Calu3 (cell line): ENCODE measurements at regions not wholly inside any gene's neighbourhood (a gene's known extent, or its start where the extent isn't known, plus 50 kb on each side); places are given as distances from the start of the nearest gene placed in this dataset.

ENCODE experiments used
- BruUV-seq: library from RNA; stranded (reverse); fragments of 400-500 nt; replicated peaks from 2 replicates; lab custom pipeline; 2021; lab: Mats Ljungman, UMichigan
- CTCF ChIA-PET: fragments of 300-600 bp; sonication (Branson Sonifier 250); formaldehyde crosslinking; loops from one replicate; lab custom pipeline; 2022; ENCODE audit warnings: antibody characterized with exemption; lab: Charles Lee
- DNase-seq: peaks from one replicate; pipeline ENCODE4 v3.0.0; 2022
- H3K27ac Mint-ChIP-seq: one replicate; pipeline ENCODE4 v1.8.0; 2022; ENCODE audit warnings: mixed read lengths; ENCODE audit not compliant: unreplicated experiment
- H3K27me3 Mint-ChIP-seq: one replicate; pipeline ENCODE4 v1.8.0; 2022; ENCODE audit warnings: mixed read lengths; ENCODE audit not compliant: unreplicated experiment
- H3K36me3 Mint-ChIP-seq: one replicate; pipeline ENCODE4 v1.8.0; 2022; ENCODE audit warnings: mild to moderate bottlenecking, moderate library complexity, mixed read lengths; ENCODE audit not compliant: insufficient read depth, unreplicated experiment
- H3K4me1 Mint-ChIP-seq: one replicate; pipeline ENCODE4 v1.8.0; 2022; ENCODE audit warnings: mild to moderate bottlenecking, low read depth, mixed read lengths; ENCODE audit not compliant: unreplicated experiment
- H3K4me3 Mint-ChIP-seq: one replicate; pipeline ENCODE4 v1.8.0; 2022; ENCODE audit warnings: mild to moderate bottlenecking, low read depth, moderate library complexity, mixed read lengths; ENCODE audit not compliant: unreplicated experiment
- H3K9me3 Mint-ChIP-seq: one replicate; pipeline ENCODE4 v1.8.0; 2022; ENCODE audit warnings: low read depth, mixed read lengths; ENCODE audit not compliant: unreplicated experiment
- intact Hi-C: fragments of 100-400 bp; cut with micrococcal nuclease; formaldehyde crosslinking; loops from one replicate; pipeline ENCODE4 v1.10.0; 2022; ENCODE audit not compliant: unreplicated experiment
- TF ChIP-seq, protein P1 (sequence below): fragments of 200-600 bp; IDR thresholded peaks from one replicate; pipeline ENCODE4 v1.8.0; 2022; ENCODE audit warnings: antibody characterized with exemption; ENCODE audit not compliant: unreplicated experiment

GRCh38 chr2:125224188-125224587 lies 1199.1 kb downstream of the CNTNAP5 start:
- Mint-ChIP-seq H3K36me3 (no peaks in the 10 kb centered on the region), H3K4me3 (no peak overlapping the region), H3K27me3 (no peaks in the 10 kb centered on the region), H3K27ac (no peak overlapping the region), H3K4me1 (no peaks in the 10 kb centered on the region), H3K9me3 (peaks cover 11% of the 10 kb centered on the region)
- no TSS peak for BruUV-seq
- no peak for DNase-seq
- intact Hi-C loops, result no loop called here
- CTCF ChIA-PET, result no interaction called here
- TF ChIP-seq, protein P1, sequence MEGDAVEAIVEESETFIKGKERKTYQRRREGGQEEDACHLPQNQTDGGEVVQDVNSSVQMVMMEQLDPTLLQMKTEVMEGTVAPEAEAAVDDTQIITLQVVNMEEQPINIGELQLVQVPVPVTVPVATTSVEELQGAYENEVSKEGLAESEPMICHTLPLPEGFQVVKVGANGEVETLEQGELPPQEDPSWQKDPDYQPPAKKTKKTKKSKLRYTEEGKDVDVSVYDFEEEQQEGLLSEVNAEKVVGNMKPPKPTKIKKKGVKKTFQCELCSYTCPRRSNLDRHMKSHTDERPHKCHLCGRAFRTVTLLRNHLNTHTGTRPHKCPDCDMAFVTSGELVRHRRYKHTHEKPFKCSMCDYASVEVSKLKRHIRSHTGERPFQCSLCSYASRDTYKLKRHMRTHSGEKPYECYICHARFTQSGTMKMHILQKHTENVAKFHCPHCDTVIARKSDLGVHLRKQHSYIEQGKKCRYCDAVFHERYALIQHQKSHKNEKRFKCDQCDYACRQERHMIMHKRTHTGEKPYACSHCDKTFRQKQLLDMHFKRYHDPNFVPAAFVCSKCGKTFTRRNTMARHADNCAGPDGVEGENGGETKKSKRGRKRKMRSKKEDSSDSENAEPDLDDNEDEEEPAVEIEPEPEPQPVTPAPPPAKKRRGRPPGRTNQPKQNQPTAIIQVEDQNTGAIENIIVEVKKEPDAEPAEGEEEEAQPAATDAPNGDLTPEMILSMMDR, result no peak

DNA sequence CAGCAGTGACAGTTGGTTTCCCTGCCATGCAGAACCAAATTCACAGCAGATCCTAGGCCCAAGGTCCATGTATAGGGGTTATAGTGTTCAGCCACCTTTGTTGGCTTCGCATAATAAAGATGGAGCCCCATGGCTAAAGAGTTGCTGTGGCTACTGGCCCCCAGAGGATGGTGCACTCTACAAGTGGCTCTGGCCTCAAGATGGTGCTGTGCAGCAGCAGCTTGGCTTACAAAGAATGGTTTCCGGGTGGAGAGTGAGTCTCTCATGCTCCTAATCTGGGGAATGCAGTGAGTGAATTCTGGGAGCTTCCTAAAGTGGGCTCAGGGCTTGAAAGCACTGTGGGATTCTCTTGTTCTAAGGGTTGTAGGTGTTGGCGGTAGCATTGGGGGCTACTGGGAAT lies 1199.7 kb downstream of the CNTNAP5 start:
- Mint-ChIP-seq H3K9me3 (peaks cover 11% of the 10 kb centered on the region), H3K4me1 (no peaks in the 10 kb centered on the region), H3K4me3 (no peak overlapping the region), H3K36me3 (no peaks in the 10 kb centered on the region), H3K27ac (no peak overlapping the region), H3K27me3 (no peaks in the 10 kb centered on the region)
- CTCF ChIA-PET, result no interaction called here
- intact Hi-C loops, result no loop called here
- no peak for DNase-seq
- TF ChIP-seq, protein P1, result no peak
- BruUV-seq, result no TSS peak

DNA sequence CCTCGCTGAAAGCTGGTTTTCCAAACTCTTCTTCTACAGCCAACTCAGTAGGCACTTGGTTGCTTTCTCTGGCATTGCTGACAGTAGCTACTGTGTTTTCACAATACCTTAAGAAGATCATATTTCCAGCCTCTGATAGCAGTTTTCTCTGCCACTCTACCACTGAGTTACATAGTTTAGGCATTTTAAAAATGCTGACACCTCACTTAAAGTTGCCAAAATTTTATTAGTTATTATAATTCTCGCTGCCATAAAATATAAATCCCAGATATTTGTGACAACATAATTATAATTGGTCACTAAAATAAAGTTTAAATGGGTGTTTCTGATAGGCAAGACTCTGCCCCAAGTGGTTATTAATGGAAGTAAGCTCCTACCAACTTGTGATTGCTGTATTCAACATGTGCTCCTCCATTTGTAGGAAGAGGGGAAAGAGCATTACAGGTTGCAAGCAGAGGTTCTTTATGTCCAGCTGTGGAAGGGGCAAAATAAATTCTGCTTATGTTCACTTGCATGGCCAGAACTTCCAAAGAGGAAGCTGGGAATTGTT lies 1202.8 kb downstream of the CNTNAP5 start:
- no TSS peak for BruUV-seq
- H3K27me3 Mint-ChIP-seq, result no peaks in the 10 kb centered on the region
- CTCF ChIA-PET, result no interaction called here
- no peaks in the 10 kb centered on the region for H3K36me3 Mint-ChIP-seq
- no peak for DNase-seq
- no peaks in the 10 kb centered on the region for H3K4me1 Mint-ChIP-seq
- H3K4me3 Mint-ChIP-seq, result no peak overlapping the region
- peaks cover 14% of the 10 kb centered on the region for H3K9me3 Mint-ChIP-seq
- H3K27ac Mint-ChIP-seq, result no peak overlapping the region
- TF ChIP-seq, protein P1, result no peak
- intact Hi-C loops, result no loop called here

GRCh38 chr2:125240870-125241269 lies 1215.8 kb downstream of the CNTNAP5 start:
- no TSS peak for BruUV-seq
- Mint-ChIP-seq H3K27me3 (no peaks in the 10 kb centered on the region), H3K4me1 (no peaks in the 10 kb centered on the region), H3K4me3 (no peak overlapping the region), H3K27ac (no peak overlapping the region), H3K36me3 (no peaks in the 10 kb centered on the region), H3K9me3 (peaks cover 17% of the 10 kb centered on the region)
- no peak for DNase-seq
- TF ChIP-seq, protein P1, result no peak
- CTCF ChIA-PET, result no interaction called here
- intact Hi-C loops, result no loop called here
